A673 (cell line): ENCODE measurements at regions not wholly inside any gene's neighbourhood (a gene's known extent, or its start where the extent isn't known, plus 50 kb on each side); places are given as distances from the start of the nearest gene placed in this dataset.

Source experiments
- EZH2 ChIP-seq: fragments of 200-600 bp; sonication (generic); IDR thresholded peaks from 2 replicates; pipeline ENCODE4 v1.6.1; 2017; ENCODE audit warnings: borderline replicate concordance, low read depth, mild to moderate bottlenecking, mixed read lengths, antibody characterized with exemption, low read length; ENCODE audit not compliant: poor library complexity, severe bottlenecking
- TF ChIP-seq, protein P1 (sequence below): fragments of 300-800, 200-600 bp; sonication (generic); conservative IDR thresholded peaks from 2 replicates; pipeline ENCODE4 v1.5.1; 2017; ENCODE audit warnings: low read depth, mild to moderate bottlenecking, antibody characterized with exemption, low read length, moderate library complexity, mixed read lengths

DNA sequence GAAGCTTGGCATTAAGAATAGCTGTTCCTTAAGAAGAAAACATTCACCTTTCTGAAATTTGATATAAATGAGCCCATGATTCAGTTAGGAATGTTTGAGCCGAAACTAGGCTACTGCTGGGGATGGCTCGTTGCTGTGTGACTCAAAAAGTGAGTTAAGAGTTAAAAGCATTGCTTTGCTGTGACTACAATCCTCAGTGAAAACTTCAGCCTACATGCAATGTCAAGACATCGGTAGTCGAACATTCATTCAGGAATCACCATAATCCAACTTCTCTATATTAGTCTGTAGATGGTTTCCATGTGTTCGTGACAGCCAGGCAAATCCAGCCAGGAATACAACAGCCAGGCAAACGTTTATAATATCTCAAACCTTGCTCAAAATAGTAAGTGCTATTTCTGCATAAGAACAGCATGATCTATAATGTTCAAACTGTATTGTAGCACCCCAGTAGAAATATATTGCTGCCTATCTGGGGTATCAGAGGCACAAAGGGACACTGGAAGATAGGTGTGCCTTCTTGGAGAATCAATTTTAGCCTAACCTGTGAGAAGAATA, 1225.1 kb downstream of the CDH8 start:
- TF ChIP-seq, protein P1, sequence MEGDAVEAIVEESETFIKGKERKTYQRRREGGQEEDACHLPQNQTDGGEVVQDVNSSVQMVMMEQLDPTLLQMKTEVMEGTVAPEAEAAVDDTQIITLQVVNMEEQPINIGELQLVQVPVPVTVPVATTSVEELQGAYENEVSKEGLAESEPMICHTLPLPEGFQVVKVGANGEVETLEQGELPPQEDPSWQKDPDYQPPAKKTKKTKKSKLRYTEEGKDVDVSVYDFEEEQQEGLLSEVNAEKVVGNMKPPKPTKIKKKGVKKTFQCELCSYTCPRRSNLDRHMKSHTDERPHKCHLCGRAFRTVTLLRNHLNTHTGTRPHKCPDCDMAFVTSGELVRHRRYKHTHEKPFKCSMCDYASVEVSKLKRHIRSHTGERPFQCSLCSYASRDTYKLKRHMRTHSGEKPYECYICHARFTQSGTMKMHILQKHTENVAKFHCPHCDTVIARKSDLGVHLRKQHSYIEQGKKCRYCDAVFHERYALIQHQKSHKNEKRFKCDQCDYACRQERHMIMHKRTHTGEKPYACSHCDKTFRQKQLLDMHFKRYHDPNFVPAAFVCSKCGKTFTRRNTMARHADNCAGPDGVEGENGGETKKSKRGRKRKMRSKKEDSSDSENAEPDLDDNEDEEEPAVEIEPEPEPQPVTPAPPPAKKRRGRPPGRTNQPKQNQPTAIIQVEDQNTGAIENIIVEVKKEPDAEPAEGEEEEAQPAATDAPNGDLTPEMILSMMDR: no peak
- TF ChIP-seq EZH2: no peak
